HCT116 (cell line): ENCODE measurements at regions not wholly inside any gene's neighbourhood (a gene's known extent, or its start where the extent isn't known, plus 50 kb on each side); places are given as distances from the start of the nearest gene placed in this dataset.

Experiments used
- ATAC-seq: fragments of 200-7000 bp; cut with Tn5 transposase; 2 replicates; pipeline ENCODE4 v1.9.1; 2020; ENCODE audit warnings: mild to moderate bottlenecking, moderate library complexity
- BruUV-seq: library from RNA; stranded (reverse); fragments of 400-500 nt; replicated peaks from 2 replicates; lab custom pipeline; 2021; lab: Mats Ljungman, UMichigan
- CTCF ChIA-PET: fragments of 300-600 bp; sonication (Branson Sonifier 250); formaldehyde crosslinking; loops from one replicate; lab custom pipeline; 2021; ENCODE audit warnings: antibody characterized with exemption; lab: Charles Lee
- POLR2A ChIA-PET: fragments of 300-600, 350-600 bp; sonication (Branson Sonifier 250); formaldehyde crosslinking; loops from one replicate; lab custom pipeline; 2021; ENCODE audit warnings: antibody characterized with exemption; lab: Charles Lee
- RAD21 ChIA-PET, 2 experiments: fragments of 300-600 bp; sonication (Branson Sonifier 250); formaldehyde crosslinking; loops; one replicate each; lab custom pipeline; 2023; ENCODE audit warnings: low total read pairs in 2 of 2; ENCODE audit not compliant: uncharacterized antibody in 2 of 2, unreplicated experiment in 2 of 2, low non-redundant PET in 1 of 2; lab: Charles Lee
- DNase-seq: peaks from one replicate; pipeline ENCODE4 v3.0.0-alpha.2; 2010; ENCODE audit warnings: low read depth, low spot score
- H2AFZ ChIP-seq: fragments of 200-600 bp; shearing (Covaris generic), sonication (generic); 2 replicates; pipeline ENCODE4 v1.6.1; 2017; ENCODE audit warnings: low read depth, mixed run types, mixed read lengths, antibody characterized with exemption, low read length; ENCODE audit not compliant: poor library complexity, severe bottlenecking
- H3K27ac ChIP-seq: 2 replicates; pipeline ENCODE4 v1.5.1; 2012; ENCODE audit warnings: low read depth, low read length
- H3K27me3 ChIP-seq: fragments of 200-600 bp; sonication (generic); 2 replicates; pipeline ENCODE4 v1.6.1; 2016; ENCODE audit warnings: mixed run types, low read length, mixed read lengths; ENCODE audit not compliant: insufficient read depth
- H3K36me3 ChIP-seq, 2 experiments: fragments of 200-500 bp in 1 of 2; fragments of 200-600 bp in 1 of 2; sonication (Bioruptor generic) in 1 of 2; sonication (generic) in 1 of 2; 2 replicates each; pipeline versions ENCODE4 v1.5.1 to v1.6.1; 2014 to 2016; ENCODE audit warnings: low read length in 2 of 2, inconsistent platforms in 1 of 2, mixed read lengths in 1 of 2, mixed run types in 1 of 2; ENCODE audit not compliant: insufficient read depth in 2 of 2, control insufficient read depth in 1 of 2
- H3K4me1 ChIP-seq, 2 experiments: fragments of 200-600 bp in 1 of 2; sonication (generic) in 1 of 2; 2 replicates each; pipeline versions ENCODE4 v1.5.1 to v1.6.1; 2012 to 2017; ENCODE audit warnings: low read length in 2 of 2, inconsistent platforms in 1 of 2, mild to moderate bottlenecking in 1 of 2, mixed read lengths in 1 of 2, mixed run types in 1 of 2, moderate library complexity in 1 of 2; ENCODE audit not compliant: insufficient read depth in 2 of 2, control insufficient read depth in 1 of 2
- H3K4me2 ChIP-seq: fragments of 200-600 bp; sonication (generic); 2 replicates; pipeline ENCODE4 v1.6.1; 2017; ENCODE audit warnings: mixed run types, low read length, mixed read lengths
- H3K4me3 ChIP-seq, 2 experiments: fragments of 200-600 bp in 1 of 2; sonication (generic) in 1 of 2; replicated peaks in 1 of 2; 2 replicates each; pipeline ENCODE4 v1.5.1; 2011 to 2016; ENCODE audit warnings: low read length in 2 of 2, control low read depth in 1 of 2, low read depth in 1 of 2, mild to moderate bottlenecking in 1 of 2, mixed read lengths in 1 of 2, mixed run types in 1 of 2
- H3K79me2 ChIP-seq: fragments of 200-600 bp; sonication (generic); 2 replicates; pipeline ENCODE4 v1.6.1; 2017; ENCODE audit warnings: mild to moderate bottlenecking, mixed run types, low read length, moderate library complexity, mixed read lengths; ENCODE audit not compliant: insufficient read depth
- H3K9ac ChIP-seq: fragments of 200-600 bp; sonication (generic); 2 replicates; pipeline ENCODE4 v1.6.1; 2016; ENCODE audit warnings: low read length, mixed read lengths
- H3K9me2 ChIP-seq: fragments of 200-600 bp; sonication (generic), shearing (Covaris generic); 2 replicates; pipeline ENCODE4 v1.6.1; 2017; ENCODE audit warnings: mixed run types, mild to moderate bottlenecking, moderate library complexity; ENCODE audit not compliant: insufficient read depth
- H3K9me3 ChIP-seq, 2 experiments: fragments of 200-500 bp in 1 of 2; fragments of 200-600 bp in 1 of 2; sonication (Bioruptor generic) in 1 of 2; sonication (generic) in 1 of 2; 2 replicates each; pipeline ENCODE4 v1.6.1; 2014 to 2017; ENCODE audit warnings: low read length in 2 of 2, mixed read lengths in 2 of 2, inconsistent platforms in 1 of 2, low read depth in 1 of 2, mild to moderate bottlenecking in 1 of 2, mixed run types in 1 of 2, moderate library complexity in 1 of 2; ENCODE audit not compliant: control insufficient read depth in 1 of 2, insufficient read depth in 1 of 2
- H4K20me1 ChIP-seq: fragments of 200-600 bp; sonication (generic), shearing (Covaris generic); 2 replicates; pipeline ENCODE4 v1.6.1; 2017; ENCODE audit warnings: mixed run types, mild to moderate bottlenecking, moderate library complexity; ENCODE audit not compliant: insufficient read depth
- CBX3 ChIP-seq: IDR thresholded peaks from 2 replicates; pipeline ENCODE4 v1.6.1; 2012; ENCODE audit warnings: low read depth
- CTCF ChIP-seq, 3 experiments: fragments of 200-600 bp in 1 of 3; sonication (generic) in 1 of 3; IDR thresholded peaks in 2 of 3; conservative IDR thresholded peaks in 1 of 3; 2 replicates each; pipeline ENCODE4 v1.5.1; 2012 to 2017; ENCODE audit warnings: low read depth in 2 of 3, low read length in 2 of 3, antibody characterized with exemption in 1 of 3, borderline replicate concordance in 1 of 3, control low read depth in 1 of 3, mild to moderate bottlenecking in 1 of 3, mixed read lengths in 1 of 3, mixed run types in 1 of 3, moderate library complexity in 1 of 3; ENCODE audit not compliant: insufficient read depth in 1 of 3
- EGR1 ChIP-seq: IDR thresholded peaks from 2 replicates; pipeline ENCODE4 v1.6.1; 2012; ENCODE audit warnings: low read depth
- EZH2 ChIP-seq: fragments of 200-600 bp; sonication (generic); IDR thresholded peaks from 2 replicates; pipeline ENCODE4 v1.6.1; 2017; ENCODE audit warnings: antibody characterized with exemption, mixed run types
- FOSL1 ChIP-seq: IDR thresholded peaks from 2 replicates; pipeline ENCODE4 v1.6.1; 2012; ENCODE audit warnings: low read depth
- JUND ChIP-seq: IDR thresholded peaks from 2 replicates; pipeline ENCODE4 v1.6.1; 2012
- POLR2A ChIP-seq: IDR thresholded peaks from 2 replicates; pipeline ENCODE4 v1.7.0; 2011; ENCODE audit warnings: borderline replicate concordance; ENCODE audit not compliant: insufficient read depth, insufficient read length; ENCODE audit errors: extremely low read depth
- POLR2AphosphoS5 ChIP-seq: IDR thresholded peaks from 2 replicates; pipeline ENCODE4 v1.6.1; 2011; ENCODE audit warnings: mild to moderate bottlenecking, low read depth, low read length, moderate library complexity
- RAD21 ChIP-seq: IDR thresholded peaks from 2 replicates; pipeline ENCODE4 v1.6.1; 2012; ENCODE audit warnings: low read depth, mild to moderate bottlenecking
- REST ChIP-seq: IDR thresholded peaks from 2 replicates; pipeline ENCODE4 v1.6.1; 2012; ENCODE audit warnings: low read depth
- SIN3A ChIP-seq: IDR thresholded peaks from 2 replicates; pipeline ENCODE4 v1.6.1; 2012; ENCODE audit warnings: low read depth
- TCF7L2 ChIP-seq: IDR thresholded peaks from 2 replicates; pipeline ENCODE4 v1.7.0; 2011; ENCODE audit warnings: borderline replicate concordance, inconsistent platforms; ENCODE audit not compliant: insufficient read depth, insufficient read length; ENCODE audit errors: extremely low read depth
- ZBTB33 ChIP-seq: IDR thresholded peaks from 2 replicates; pipeline ENCODE4 v1.6.1; 2011; ENCODE audit warnings: mild to moderate bottlenecking, low read length, moderate library complexity; ENCODE audit not compliant: insufficient replicate concordance; ENCODE audit errors: extremely low read depth
- ZFX ChIP-seq: fragments of 450-650 bp; IDR thresholded peaks from 2 replicates; pipeline ENCODE4 v1.6.1; 2017
- ZNF274 ChIP-seq: fragments of 200-500 bp; sonication (Bioruptor generic); IDR thresholded peaks from 2 replicates; pipeline ENCODE4 v1.6.1; 2014; ENCODE audit warnings: mild to moderate bottlenecking, low read depth, low read length, inconsistent platforms
- intact Hi-C: fragments of 100-400 bp; cut with micrococcal nuclease; formaldehyde crosslinking; loops from 2 replicates; pipeline ENCODE4 v1.10.0; 2022

GRCh38 chr2:14292964-14293363 lies 339.6 kb upstream of the LRATD1 start:
- ChIA-PET RAD21 (no interaction called here), CTCF (no interaction called here), POLR2A (no interaction called here)
- no TSS peak for BruUV-seq
- no peak for ATAC-seq
- Histone ChIP-seq H3K4me3 (no peak overlapping the region), H3K9me3 (peaks cover 13 to 15% of the 10 kb centered on the region in 2 experiments; a peak in 2 of 4 replicates), H3K4me1 (no peaks in the 10 kb centered on the region), H3K9me2 (no peaks in the 10 kb centered on the region), H3K27ac (no peak overlapping the region), H2AFZ (no peak overlapping the region), H3K27me3 (no peaks in the 10 kb centered on the region), H3K79me2 (no peaks in the 10 kb centered on the region), H3K4me2 (no peak overlapping the region), H4K20me1 (no peaks in the 10 kb centered on the region), H3K9ac (no peak overlapping the region), H3K36me3 (no peaks in the 10 kb centered on the region)
- no peak for DNase-seq
- intact Hi-C loops: no loop called here
- TF ChIP-seq POLR2A (no peak), ZBTB33 (no peak), ZNF274 (no peak), JUND (no peak), SIN3A (no peak), FOSL1 (no peak), POLR2AphosphoS5 (no peak), EZH2 (no peak), RAD21 (no peak), EGR1 (no peak)

- no peak for DNase-seq
- TF ChIP-seq JUND (no peak), ZFX (no peak), POLR2A (no peak), CBX3 (no peak), REST (no peak), TCF7L2 (no peak), CTCF (IDR thresholded peaks at IDR 0.05 in 2 of 3, conservative IDR thresholded peaks at IDR 0.05 in 1 of 3; ENCODE audit: borderline replicate concordance in 1 of 3, insufficient read depth in 1 of 3, low read depth in 2 of 3, low read length in 2 of 3) (no peak)
Observed at GRCh38 chr2:14297340-14297739, 335.2 kb upstream of the LRATD1 start.

More at GRCh38 chr2:14297340-14297739, 335.2 kb upstream of the LRATD1 start:
- H3K4me2 ChIP-seq: no peak overlapping the region
- intact Hi-C loops: no loop called here
- no peak overlapping the region for H3K9ac ChIP-seq
- no peaks in the 10 kb centered on the region for H3K79me2 ChIP-seq
- ChIA-PET CTCF (no interaction called here), RAD21 (no interaction called here), POLR2A (no interaction called here)
- no peak overlapping the region for H2AFZ ChIP-seq
- H4K20me1 ChIP-seq: no peaks in the 10 kb centered on the region
- no TSS peak for BruUV-seq
- ATAC-seq: no peak
- H3K36me3 ChIP-seq: no peaks in the 10 kb centered on the region
- no peaks in the 10 kb centered on the region for H3K27me3 ChIP-seq
- peaks cover 18 to 19% of the 10 kb centered on the region in 2 experiments; a peak in 2 of 4 replicates for H3K9me3 ChIP-seq
- H3K27ac ChIP-seq: no peak overlapping the region
- H3K4me1 ChIP-seq: no peaks in the 10 kb centered on the region
- H3K9me2 ChIP-seq: no peaks in the 10 kb centered on the region
- no peak overlapping the region for H3K4me3 ChIP-seq
